ENCODE measurements at regions not wholly inside any gene's neighbourhood (a gene's known extent, or its start where the extent isn't known, plus 50 kb on each side); places are given as distances from the start of the nearest gene placed in this dataset.

- DNase-seq: no peak
Observed at GRCh38 chr18:31247574-31248199, 70.3 kb upstream of the DSG1 start.

DNA sequence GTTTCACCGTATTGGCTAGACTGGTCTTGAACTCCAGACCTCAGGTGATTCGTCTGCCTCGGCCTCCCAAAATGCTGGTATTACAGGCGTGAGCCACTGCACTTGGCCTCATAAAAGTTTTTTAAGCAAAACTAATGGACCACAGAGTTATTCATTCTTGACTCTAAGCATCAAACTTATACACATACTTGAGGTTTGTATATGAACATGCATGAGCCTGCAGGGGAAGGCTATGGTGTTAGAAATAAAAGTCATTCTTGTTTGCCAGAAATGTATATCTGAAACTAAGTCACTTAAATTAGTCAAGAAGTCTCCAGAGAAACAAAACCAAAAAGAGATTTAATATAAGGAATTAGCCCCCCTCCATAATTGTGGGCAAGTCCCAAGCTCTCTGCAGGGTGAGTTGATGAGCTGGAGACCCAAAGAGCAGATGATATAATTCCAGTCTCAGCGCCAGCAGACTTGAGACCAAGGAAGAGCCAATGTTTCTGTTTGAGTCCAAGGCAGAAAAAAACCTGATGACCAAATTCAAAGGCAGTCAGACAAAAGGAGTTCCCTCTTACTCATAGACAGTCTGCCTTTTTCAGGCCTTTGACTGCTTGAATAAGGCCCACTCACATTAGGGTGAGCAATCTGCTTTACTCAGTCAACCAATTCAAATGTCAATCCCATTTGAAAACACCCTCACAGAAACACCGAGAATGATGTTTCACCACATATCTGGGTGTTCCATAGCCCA, 69.0 kb upstream of the DSG1 start:
- DNase-seq: no peak

DNA sequence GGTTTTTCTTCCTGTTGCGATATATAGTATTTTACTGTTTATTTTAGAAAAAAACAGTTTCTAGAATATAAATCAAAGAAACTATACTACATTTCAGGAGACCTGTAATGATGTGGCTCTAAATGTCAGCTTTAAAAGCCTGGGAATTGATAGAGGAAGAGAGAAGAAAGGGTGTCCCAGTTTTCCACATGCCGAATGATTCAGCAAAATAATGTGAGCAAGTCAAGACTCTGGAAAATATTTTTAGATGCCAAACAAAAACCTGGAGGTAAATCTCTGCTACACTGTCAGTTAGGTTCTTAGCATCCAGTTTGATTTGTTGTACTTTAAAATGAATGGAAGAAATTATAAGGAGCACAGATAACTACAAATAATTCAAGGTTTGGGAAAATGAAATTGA, 67.1 kb upstream of the DSG1 start:
- DNase-seq: no peak

- no peak for DNase-seq
Observed at GRCh38 chr18:31252522-31252921, 65.4 kb upstream of the DSG1 start.

DNA sequence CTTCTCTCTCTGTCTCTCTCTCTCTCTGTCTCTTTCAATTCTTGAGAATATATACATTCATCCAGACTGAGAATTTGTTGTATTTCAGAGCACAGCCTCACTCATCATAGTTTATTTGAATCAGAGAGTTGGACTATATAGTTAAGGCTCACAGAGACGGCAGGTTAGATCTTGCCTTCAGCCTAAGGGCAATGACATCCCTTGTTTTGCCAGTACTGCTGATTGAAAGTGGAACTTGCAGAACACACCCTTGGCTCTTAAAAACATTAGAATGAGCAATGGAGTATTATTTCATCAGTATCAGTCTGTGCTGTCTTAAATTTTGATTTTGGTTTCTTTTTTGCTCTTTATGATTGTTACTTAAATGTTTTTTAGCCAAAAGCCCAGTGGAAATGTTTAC, 62.0 kb upstream of the DSG1 start:
- no peak for DNase-seq

DNA sequence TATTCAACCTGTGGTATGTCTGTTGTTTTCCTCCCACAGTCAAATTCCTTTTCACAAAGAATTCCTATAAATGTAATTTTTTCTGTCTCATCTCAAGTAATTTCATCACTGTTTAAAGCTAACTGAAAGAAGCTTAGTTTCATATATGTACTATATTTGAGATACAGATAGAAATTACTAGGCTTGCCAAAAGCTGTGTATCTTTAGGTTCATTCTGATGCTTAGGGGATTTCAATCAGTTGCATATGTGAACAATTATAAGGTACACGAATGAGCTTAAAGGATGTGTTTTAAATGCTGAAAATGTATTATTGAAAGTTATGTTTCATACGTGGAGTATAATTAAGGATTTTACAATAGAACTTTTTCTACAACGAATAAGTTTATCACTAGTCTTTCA, 59.2 kb upstream of the DSG1 start:
- DNase-seq: no peak

- no peak for DNase-seq
Observed at GRCh38 chr18:31261792-31262582, 56.0 kb upstream of the DSG1 start.

DNA sequence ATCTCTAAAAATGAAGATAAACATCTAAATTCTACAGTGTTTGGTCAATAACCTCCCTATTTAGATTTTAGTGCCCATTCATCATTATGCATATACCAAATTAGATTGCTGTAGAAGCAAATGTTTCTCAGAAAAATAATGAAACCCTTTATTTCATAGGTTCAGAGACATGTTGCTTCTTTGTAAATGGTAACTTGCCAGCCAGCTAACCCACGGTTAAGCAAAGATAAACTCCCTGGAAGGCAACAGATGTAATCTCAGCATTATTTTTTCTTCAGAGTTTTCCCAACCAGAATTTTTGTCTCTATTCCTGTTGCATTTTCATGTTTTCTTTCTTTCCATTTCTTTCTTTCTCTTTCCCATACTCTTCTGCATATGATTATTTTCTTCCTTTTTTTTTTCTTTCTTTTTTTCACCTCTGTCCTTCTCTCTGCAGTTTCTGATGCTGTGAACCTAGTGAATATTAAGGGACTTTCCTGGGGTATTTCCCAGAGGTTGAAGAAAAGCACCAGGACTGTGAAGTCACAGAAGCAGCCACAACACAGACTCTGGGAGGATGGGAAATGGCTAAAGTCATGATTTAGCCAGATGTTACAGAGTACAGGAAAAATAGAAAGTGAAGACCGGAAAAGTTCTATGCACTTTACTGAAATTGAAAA, 50.0 kb upstream of the DSG1 start:
- DNase-seq: no peak
